ENCODE measurements at regions not wholly inside any gene's neighbourhood (a gene's known extent, or its start where the extent isn't known, plus 50 kb on each side); places are given as distances from the start of the nearest gene placed in this dataset.

GRCh38 chr7:118054529-118054928 lies 129.4 kb upstream of the LSM8 start:
- no peak for TF ChIP-seq TEAD4 (IDR thresholded peaks at IDR 0.05)
- TF ChIP-seq, protein P1, sequence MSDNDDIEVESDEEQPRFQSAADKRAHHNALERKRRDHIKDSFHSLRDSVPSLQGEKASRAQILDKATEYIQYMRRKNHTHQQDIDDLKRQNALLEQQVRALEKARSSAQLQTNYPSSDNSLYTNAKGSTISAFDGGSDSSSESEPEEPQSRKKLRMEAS (IDR thresholded peaks at IDR 0.05) = no peak
- no peak for TF ChIP-seq REST (IDR thresholded peaks at IDR 0.05; ENCODE audit: low read depth)
- TF ChIP-seq FOXM1 (IDR thresholded peaks at IDR 0.05; ENCODE audit: borderline replicate concordance, low read depth) = no peak
- TF ChIP-seq, protein P2, sequence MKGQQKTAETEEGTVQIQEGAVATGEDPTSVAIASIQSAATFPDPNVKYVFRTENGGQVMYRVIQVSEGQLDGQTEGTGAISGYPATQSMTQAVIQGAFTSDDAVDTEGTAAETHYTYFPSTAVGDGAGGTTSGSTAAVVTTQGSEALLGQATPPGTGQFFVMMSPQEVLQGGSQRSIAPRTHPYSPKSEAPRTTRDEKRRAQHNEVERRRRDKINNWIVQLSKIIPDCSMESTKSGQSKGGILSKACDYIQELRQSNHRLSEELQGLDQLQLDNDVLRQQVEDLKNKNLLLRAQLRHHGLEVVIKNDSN (IDR thresholded peaks at IDR 0.05) = no peak
- no peak for TF ChIP-seq CREB1 (IDR thresholded peaks at IDR 0.05; ENCODE audit: low read depth)
- TF ChIP-seq RAD21 (IDR thresholded peaks at IDR 0.05; ENCODE audit: low read depth) = no peak
